ENCODE measurements at regions not wholly inside any gene's neighbourhood (a gene's known extent, or its start where the extent isn't known, plus 50 kb on each side); places are given as distances from the start of the nearest gene placed in this dataset.

DNA sequence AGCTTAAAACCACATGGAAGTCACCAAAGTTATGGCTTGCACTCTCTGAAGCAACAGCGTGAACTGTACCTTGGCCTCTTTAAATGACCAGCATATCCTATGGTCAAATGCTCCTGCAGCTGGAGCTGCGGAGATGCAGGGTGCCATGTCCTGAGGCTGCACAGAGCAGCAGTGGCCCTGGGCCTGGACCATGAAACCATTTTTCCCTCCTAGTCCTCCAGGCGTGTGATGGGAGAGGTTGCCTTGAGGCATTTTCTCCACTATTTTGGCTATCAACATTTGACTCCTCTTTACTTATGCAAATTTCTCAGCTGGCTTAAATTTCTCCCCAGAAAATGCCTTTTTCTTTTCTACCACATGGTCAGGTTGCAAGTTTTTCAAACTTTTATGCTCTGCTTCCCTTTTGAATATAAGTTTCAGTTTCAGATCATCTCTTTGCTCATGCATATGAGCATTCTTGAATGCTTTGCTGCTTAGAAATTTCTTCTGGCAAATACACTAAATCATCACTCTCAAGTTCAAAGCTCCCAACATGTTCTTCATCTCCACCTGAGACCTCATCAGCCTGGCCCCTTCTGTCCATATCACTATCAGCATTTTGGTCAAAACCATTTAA lies 82.9 kb upstream of the TMEFF2 start:
- DNase-seq = no peak

DNA sequence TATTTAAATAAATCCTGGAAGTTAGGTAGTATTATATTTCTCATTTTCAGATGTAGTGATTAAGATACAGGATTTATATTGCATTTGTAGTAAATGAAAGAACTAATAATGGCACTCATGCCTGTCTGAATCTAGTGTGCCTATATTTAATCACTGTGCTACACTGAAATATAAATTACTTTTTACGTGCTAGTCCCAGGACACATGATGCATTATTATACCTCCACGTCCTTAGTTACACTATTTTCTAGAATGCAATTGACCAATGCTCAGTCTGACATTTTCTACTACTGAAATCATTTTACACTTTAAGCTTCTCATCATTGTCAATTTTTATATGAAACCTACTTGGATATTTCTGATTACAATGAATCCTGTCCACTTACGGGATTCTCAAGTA lies 80.9 kb upstream of the TMEFF2 start:
- DNase-seq = no peak

DNA sequence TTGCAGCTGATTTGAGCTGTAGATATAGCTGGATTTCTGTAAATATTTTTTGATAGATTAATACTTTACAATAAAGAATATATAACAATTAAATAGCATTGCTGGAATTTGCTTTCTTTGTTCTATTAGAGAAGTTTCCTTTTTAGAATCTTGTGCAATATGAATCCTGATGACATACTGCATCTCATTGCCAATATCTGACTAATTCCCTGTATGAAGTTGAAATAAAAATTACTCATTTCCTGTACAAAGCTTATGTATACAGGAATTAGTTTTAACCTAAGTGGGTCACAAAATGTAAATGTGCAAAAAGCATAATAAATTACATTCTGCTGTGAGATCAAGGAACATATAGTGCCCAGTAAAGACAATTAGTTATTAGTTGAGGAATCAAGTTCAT lies 72.8 kb upstream of the TMEFF2 start:
- DNase-seq = no peak

DNA sequence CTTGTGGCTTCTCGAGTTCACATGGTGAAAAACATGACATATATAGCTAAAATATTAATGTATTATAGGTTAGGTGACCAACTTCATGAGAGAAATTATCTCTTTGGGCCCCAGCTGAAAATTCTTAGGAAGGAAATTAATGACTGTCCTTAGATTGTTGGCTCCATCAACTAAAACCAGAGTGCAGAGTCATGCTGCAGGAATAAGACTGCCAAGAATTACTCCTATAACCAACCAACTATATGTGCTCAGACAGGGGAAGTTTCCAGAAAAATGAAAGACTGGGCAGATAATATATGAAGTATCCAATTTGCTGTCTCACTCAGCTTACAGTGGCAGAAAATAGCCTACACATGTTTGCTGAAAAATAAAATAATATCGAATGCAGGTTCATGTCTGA lies 71.0 kb upstream of the TMEFF2 start:
- no peak for DNase-seq

DNA sequence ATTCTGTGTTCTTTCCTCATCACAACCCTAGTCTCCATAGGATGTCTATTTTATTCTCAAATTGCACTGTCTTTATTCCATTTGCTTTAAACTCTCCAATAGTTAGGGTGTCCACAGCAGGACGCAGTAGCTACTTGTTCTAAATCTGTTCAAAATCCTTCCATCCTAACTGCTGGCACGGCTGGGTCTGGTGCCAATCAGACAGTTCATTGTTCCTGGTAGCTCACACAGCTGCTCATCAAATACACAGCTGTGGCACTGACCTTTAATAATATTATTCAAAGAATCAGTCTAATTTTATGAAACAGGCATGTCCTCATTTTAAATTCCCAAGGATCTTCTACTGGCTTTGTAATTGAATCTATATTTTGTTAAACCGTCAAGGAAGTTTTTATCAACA lies 59.7 kb upstream of the TMEFF2 start:
- DNase-seq = no peak

DNA sequence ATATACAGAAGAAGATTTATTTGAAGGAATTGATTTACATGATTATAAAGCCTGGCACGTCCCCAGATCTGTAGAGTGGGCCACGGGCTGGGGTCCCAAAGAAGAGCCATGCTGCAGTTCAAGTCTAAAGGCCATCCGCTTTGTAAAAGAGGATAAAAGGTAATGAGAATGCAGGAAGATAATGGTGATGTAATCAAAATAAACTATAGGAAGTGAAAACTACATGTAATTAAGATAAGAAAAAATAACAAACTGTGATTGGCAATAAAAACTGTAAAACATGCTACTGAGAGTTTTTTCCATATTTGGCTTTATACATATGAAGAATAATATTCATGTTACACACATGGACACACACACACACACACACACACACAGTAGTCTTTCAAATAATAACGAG lies 59.0 kb upstream of the TMEFF2 start:
- no peak for DNase-seq

DNA sequence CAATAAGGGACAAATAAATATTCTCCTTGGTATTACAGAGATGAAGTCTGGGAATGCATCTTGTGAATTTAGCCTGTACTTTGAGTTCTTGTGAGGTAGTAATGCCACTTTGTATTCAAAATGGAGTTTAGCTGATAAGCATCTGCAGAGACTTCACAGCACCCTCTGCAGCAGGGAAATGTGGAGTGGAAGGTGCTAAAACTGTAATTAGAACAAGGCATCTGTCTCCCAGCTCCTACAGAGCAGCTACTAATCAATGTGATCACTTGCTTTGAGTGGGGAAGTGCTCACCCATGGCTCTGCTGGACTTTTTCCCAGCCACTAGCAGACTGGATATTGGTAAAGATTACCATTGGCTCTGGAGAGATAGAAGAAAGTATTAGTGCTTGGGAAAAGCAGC lies 56.2 kb upstream of the TMEFF2 start:
- DNase-seq = no peak

DNA sequence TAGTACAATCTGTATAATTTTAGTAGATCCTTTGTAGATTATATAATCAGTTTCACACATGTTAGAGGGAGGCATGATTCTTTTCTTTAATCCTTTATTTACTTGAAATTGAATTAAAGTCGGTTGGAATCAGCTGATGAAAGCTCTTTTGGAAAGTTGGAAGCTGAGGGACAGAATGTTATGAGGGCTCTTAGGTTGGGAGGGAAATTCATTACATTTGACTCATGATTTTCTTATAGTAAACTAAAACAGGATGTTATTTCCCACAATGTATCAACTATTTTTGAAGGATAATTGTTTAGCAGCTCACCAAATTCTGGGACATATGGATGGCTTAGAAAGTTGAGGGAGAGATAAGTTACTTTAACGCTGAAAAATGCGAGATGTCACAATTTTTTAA lies 52.7 kb upstream of the TMEFF2 start:
- DNase-seq = no peak

DNA sequence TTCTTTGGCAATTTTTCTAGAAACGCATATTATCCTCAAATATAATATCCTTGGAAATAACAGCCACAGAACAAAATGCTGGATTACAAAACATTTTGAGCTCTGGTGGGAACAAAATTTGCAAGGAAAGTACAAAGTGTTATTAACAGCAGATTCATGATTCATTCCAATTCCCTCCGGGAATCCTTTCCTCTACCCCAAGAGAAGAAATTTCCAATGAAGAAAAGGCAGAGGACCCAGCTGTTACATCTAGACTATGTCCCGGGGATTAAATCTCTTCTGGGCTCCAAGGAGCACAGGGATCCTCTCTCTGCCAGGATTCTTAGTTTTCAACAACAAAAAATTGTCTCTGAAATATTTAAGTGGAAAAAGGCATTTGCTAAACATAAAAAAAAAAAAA lies 51.6 kb upstream of the TMEFF2 start:
- DNase-seq = no peak

DNA sequence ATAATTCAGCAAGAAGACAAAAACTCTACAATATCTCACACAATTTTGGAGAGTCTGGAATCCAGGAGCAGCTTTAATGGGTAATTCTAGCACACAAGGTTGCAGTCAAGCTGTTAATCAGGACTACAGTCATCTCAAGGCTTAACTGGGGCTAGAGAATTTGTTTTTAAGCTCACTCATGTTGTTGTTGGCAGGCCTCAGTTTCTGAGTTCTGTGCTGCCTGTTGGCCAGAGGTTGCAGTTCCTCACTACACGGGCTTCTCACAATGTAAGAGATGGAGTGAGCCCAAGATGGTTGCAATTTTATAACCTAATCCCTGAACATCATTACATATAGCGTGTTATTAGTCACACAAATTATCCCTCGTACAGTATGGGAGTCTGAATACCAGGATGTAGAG lies 50.6 kb upstream of the TMEFF2 start:
- DNase-seq = no peak
